H1 (cell line): ENCODE measurements at regions not wholly inside any gene's neighbourhood (a gene's known extent, or its start where the extent isn't known, plus 50 kb on each side); places are given as distances from the start of the nearest gene placed in this dataset.

ENCODE experiments used
- CTCF ChIA-PET: fragments of 300-600 bp; sonication (Branson Sonifier 250); formaldehyde crosslinking; loops from one replicate; lab custom pipeline; 2021; ENCODE audit not compliant: partially characterized antibody; lab: Charles Lee
- POLR2A ChIA-PET: fragments of 300-600 bp; sonication (Branson Sonifier 250); formaldehyde crosslinking; loops from one replicate; lab custom pipeline; 2021; ENCODE audit warnings: inconsistent platforms; ENCODE audit not compliant: partially characterized antibody; lab: Charles Lee
- DNase-seq, 2 experiments: peaks; one replicate each; pipeline versions ENCODE4 v3.0.0 to v3.0.0-alpha.2; 2010 to 2022; ENCODE audit warnings: low spot score in 2 of 2, low read depth in 1 of 2, mixed read lengths in 1 of 2
- FAIRE-seq: peaks from 2 replicates; lab custom pipeline; 2011; peaks lifted over from hg19 to GRCh38; lab: Jason Lieb, UNC
- H2AFZ ChIP-seq: 2 replicates; pipeline ENCODE4 v1.8.1; 2012; ENCODE audit warnings: low read length, inconsistent platforms
- H2AK5ac ChIP-seq: 2 replicates; pipeline ENCODE4 v1.6.1; 2013; ENCODE audit warnings: low read depth, low read length
- H2BK120ac ChIP-seq: replicated peaks from 2 replicates; pipeline ENCODE3; 2013; ENCODE audit warnings: low read depth, low read length, inconsistent platforms
- H2BK12ac ChIP-seq: 2 replicates; pipeline ENCODE4 v1.6.1; 2013; ENCODE audit warnings: low read depth, low read length
- H2BK15ac ChIP-seq: 2 replicates; pipeline ENCODE4 v1.6.1; 2013; ENCODE audit warnings: low read length
- H2BK20ac ChIP-seq: 2 replicates; pipeline ENCODE4 v1.6.1; 2013; ENCODE audit warnings: low read length
- H2BK5ac ChIP-seq: 2 replicates; pipeline ENCODE4 v1.6.1; 2013; ENCODE audit warnings: low read depth, low read length
- H3K14ac ChIP-seq: 2 replicates; pipeline ENCODE4 v1.6.1; 2013; ENCODE audit warnings: inconsistent platforms; ENCODE audit not compliant: insufficient read length
- H3K18ac ChIP-seq: 2 replicates; pipeline ENCODE4 v1.6.1; 2013; ENCODE audit warnings: low read length; ENCODE audit errors: extremely low read depth
- H3K23ac ChIP-seq: 2 replicates; pipeline ENCODE4 v1.6.1; 2013; ENCODE audit warnings: inconsistent platforms; ENCODE audit not compliant: insufficient read length
- H3K23me2 ChIP-seq: 2 replicates; pipeline ENCODE4 v1.6.1; 2013; ENCODE audit warnings: low read depth, low read length
- H3K27ac ChIP-seq: 2 replicates; pipeline ENCODE4 v1.6.1; 2011; ENCODE audit warnings: low read depth, low read length, inconsistent platforms
- H3K27me3 ChIP-seq, 4 experiments: replicated peaks in 1 of 4; 1 replicate in 1 of 4; 2 replicates in 3 of 4; pipeline versions ENCODE4 v1.6.1 to v1.8.1; 2011 to 2013; ENCODE audit warnings: low read length in 3 of 4, mild to moderate bottlenecking in 3 of 4, inconsistent platforms in 2 of 4, mixed read lengths in 2 of 4, moderate library complexity in 1 of 4; ENCODE audit not compliant: control insufficient read depth in 3 of 4, insufficient read depth in 3 of 4; ENCODE audit errors: extremely low read depth in 1 of 4
- H3K36me3 ChIP-seq, 4 experiments: 2 replicates each; pipeline versions ENCODE4 v1.6.1 to v1.8.1; 2011 to 2013; ENCODE audit warnings: mild to moderate bottlenecking in 4 of 4, low read length in 3 of 4, moderate library complexity in 2 of 4, control low read depth in 1 of 4, inconsistent platforms in 1 of 4; ENCODE audit not compliant: insufficient read depth in 4 of 4, control insufficient read depth in 2 of 4
- H3K4ac ChIP-seq: replicated peaks from 2 replicates; pipeline ENCODE3; 2013; ENCODE audit warnings: low read length, low read depth, mixed read lengths, inconsistent platforms; ENCODE audit not compliant: insufficient read length
- H3K4me1 ChIP-seq, 4 experiments: replicated peaks in 1 of 4; 1 replicate in 1 of 4; 2 replicates in 3 of 4; pipeline versions ENCODE4 v1.6.1 to v1.8.1; 2011 to 2013; ENCODE audit warnings: low read length in 3 of 4, inconsistent platforms in 2 of 4, mixed read lengths in 1 of 4; ENCODE audit not compliant: insufficient read depth in 4 of 4, control insufficient read depth in 3 of 4
- H3K4me2 ChIP-seq, 2 experiments: 2 replicates each; pipeline versions ENCODE4 v1.6.1 to v1.8.1; 2011 to 2013; ENCODE audit warnings: low read depth in 2 of 2, low read length in 2 of 2, control low read depth in 1 of 2, inconsistent platforms in 1 of 2, mild to moderate bottlenecking in 1 of 2; ENCODE audit not compliant: insufficient read depth in 1 of 2
- H3K4me3 ChIP-seq, 4 experiments: fragments of 200-600, 300-600 bp in 1 of 4; sonication (generic), shearing (Covaris generic), sonication (Bioruptor Twin) in 1 of 4; 2 replicates each; pipeline versions ENCODE4 v1.5.1 to v1.8.1; 2011 to 2016; ENCODE audit warnings: low read length in 4 of 4, low read depth in 3 of 4, control low read depth in 2 of 4, inconsistent platforms in 2 of 4, mild to moderate bottlenecking in 2 of 4, mixed read lengths in 1 of 4, moderate library complexity in 1 of 4; ENCODE audit not compliant: insufficient read depth in 2 of 4; ENCODE audit errors: extremely low read depth in 1 of 4
- H3K56ac ChIP-seq: replicated peaks from 2 replicates; pipeline ENCODE3; 2013; ENCODE audit warnings: low read depth, mild to moderate bottlenecking, mixed read lengths, low read length, inconsistent platforms; ENCODE audit not compliant: insufficient read length
- H3K79me1 ChIP-seq: 2 replicates; pipeline ENCODE4 v1.6.1; 2013; ENCODE audit warnings: low read depth, low read length, control low read depth
- H3K79me2 ChIP-seq, 2 experiments: 2 replicates each; pipeline versions ENCODE4 v1.6.1 to v1.8.1; 2012 to 2013; ENCODE audit warnings: low read length in 2 of 2, mild to moderate bottlenecking in 2 of 2, inconsistent platforms in 1 of 2; ENCODE audit not compliant: insufficient read depth in 2 of 2, control insufficient read depth in 1 of 2
- H3K9ac ChIP-seq, 4 experiments: replicated peaks in 1 of 4; 1 replicate in 1 of 4; 2 replicates in 3 of 4; pipeline versions ENCODE4 v1.6.1 to v1.8.1; 2011 to 2013; ENCODE audit warnings: low read depth in 3 of 4, low read length in 3 of 4, control low read depth in 2 of 4, mild to moderate bottlenecking in 2 of 4, moderate library complexity in 2 of 4, inconsistent platforms in 1 of 4; ENCODE audit errors: extremely low read depth in 1 of 4
- H3K9me3 ChIP-seq, 2 experiments: 2 replicates each; pipeline versions ENCODE4 v1.6.1 to v1.8.1; 2012 to 2013; ENCODE audit warnings: mild to moderate bottlenecking in 2 of 2, moderate library complexity in 2 of 2, control low read depth in 1 of 2, inconsistent platforms in 1 of 2, low read depth in 1 of 2, low read length in 1 of 2, mixed read lengths in 1 of 2; ENCODE audit not compliant: insufficient read depth in 2 of 2
- H4K20me1 ChIP-seq, 2 experiments: replicated peaks in 1 of 2; 2 replicates each; pipeline versions ENCODE3 to v1.8.1; 2011 to 2013; ENCODE audit warnings: inconsistent platforms in 2 of 2, low read length in 2 of 2, mild to moderate bottlenecking in 1 of 2; ENCODE audit not compliant: insufficient read depth in 2 of 2, control insufficient read depth in 1 of 2
- H4K5ac ChIP-seq: 2 replicates; pipeline ENCODE4 v1.6.1; 2013; ENCODE audit warnings: low read length, low read depth, mixed read lengths, inconsistent platforms; ENCODE audit not compliant: insufficient read length
- H4K8ac ChIP-seq: 2 replicates; pipeline ENCODE4 v1.8.0; 2013; ENCODE audit warnings: mild to moderate bottlenecking, moderate library complexity, low read length, inconsistent platforms; ENCODE audit not compliant: insufficient read depth; ENCODE audit errors: extremely low read depth
- H4K91ac ChIP-seq: replicated peaks from 2 replicates; pipeline ENCODE3; 2013; ENCODE audit warnings: low read length, mixed read lengths, inconsistent platforms; ENCODE audit not compliant: insufficient read length
- BCL11A ChIP-seq, 2 experiments: IDR thresholded peaks; one replicate each; pipeline ENCODE4 v1.6.1; 2011; ENCODE audit warnings: low read depth in 2 of 2, low read length in 2 of 2, mild to moderate bottlenecking in 2 of 2
- BRCA1 ChIP-seq: IDR thresholded peaks from 2 replicates; pipeline ENCODE4 v1.6.1; 2012; ENCODE audit warnings: low read depth, low read length, improper control_type of control experiment
- CHD2 ChIP-seq: IDR thresholded peaks from 2 replicates; pipeline ENCODE4 v1.6.1; 2012; ENCODE audit warnings: low read length, improper control_type of control experiment
- CTCF ChIP-seq, 3 experiments: IDR thresholded peaks; 1 replicate in 2 of 3; 2 replicates in 1 of 3; pipeline versions ENCODE4 v1.5.1 to v1.6.1; 2011; ENCODE audit warnings: low read length in 3 of 3, mild to moderate bottlenecking in 3 of 3, inconsistent platforms in 2 of 3, low read depth in 1 of 3, moderate library complexity in 1 of 3; ENCODE audit not compliant: insufficient read depth in 1 of 3; ENCODE audit errors: control extremely low read depth in 1 of 3
- NANOG ChIP-seq: IDR thresholded peaks from 2 replicates; pipeline ENCODE4 v1.6.1; 2011; ENCODE audit warnings: low read length, low read depth, mild to moderate bottlenecking, inconsistent platforms; ENCODE audit not compliant: insufficient read depth, poor library complexity, severe bottlenecking
- NRF1 ChIP-seq: IDR thresholded peaks from 2 replicates; pipeline ENCODE4 v1.6.1; 2011; ENCODE audit warnings: mild to moderate bottlenecking, low read depth, low read length, improper control_type of control experiment
- RAD21 ChIP-seq, 2 experiments: IDR thresholded peaks in 1 of 2; conservative IDR thresholded peaks in 1 of 2; 2 replicates each; pipeline ENCODE4 v1.6.1; 2011; ENCODE audit warnings: low read depth in 2 of 2, low read length in 2 of 2, improper control_type of control experiment in 1 of 2, inconsistent platforms in 1 of 2, mild to moderate bottlenecking in 1 of 2, moderate library complexity in 1 of 2
- SAP30 ChIP-seq: fragments of 300-600 bp; sonication (generic); IDR thresholded peaks from 2 replicates; pipeline ENCODE4 v1.7.1; 2012; ENCODE audit warnings: low read length, moderate library complexity, mild to moderate bottlenecking, inconsistent platforms; ENCODE audit not compliant: insufficient read depth, insufficient replicate concordance
- SIN3A ChIP-seq, 2 experiments: IDR thresholded peaks in 1 of 2; conservative IDR thresholded peaks in 1 of 2; 2 replicates each; pipeline ENCODE4 v1.6.1; 2011 to 2012; ENCODE audit warnings: low read length in 2 of 2, improper control_type of control experiment in 1 of 2, low read depth in 1 of 2, mild to moderate bottlenecking in 1 of 2
- TBP ChIP-seq: IDR thresholded peaks from 2 replicates; pipeline ENCODE4 v1.6.1; 2011; ENCODE audit warnings: low read depth, low read length, improper control_type of control experiment
- YY1 ChIP-seq: IDR thresholded peaks from 2 replicates; pipeline ENCODE4 v1.6.1; 2011; ENCODE audit warnings: low read depth, mild to moderate bottlenecking, low read length
- WGBS, 2 experiments: shearing (Covaris generic) in 1 of 2; methylation state at CpG; one replicate each; pipeline versions ENCODE4 v1.1.6 to v1.1.7; 2013 to 2015; ENCODE audit warnings: low lambda C conversion rate in 2 of 2, mixed read lengths in 2 of 2, inconsistent platforms in 1 of 2, low coverage in 1 of 2, missing lambda C conversion rate in 1 of 2; ENCODE audit not compliant: insufficient replicate concordance in 2 of 2, insufficient coverage in 1 of 2, insufficient read length in 1 of 2; ENCODE audit errors: extremely low coverage in 1 of 2, missing lambda C conversion rate in 1 of 2; 5-methylcytosine and 5-hydroxymethylcytosine counted together

- H4K91ac ChIP-seq, result no peak overlapping the region
- H2BK20ac ChIP-seq, result no peak overlapping the region
- H3K9me3 ChIP-seq, result no peaks in the 10 kb centered on the region
- H2BK120ac ChIP-seq, result no peak overlapping the region
- H3K79me1 ChIP-seq, result no peaks in the 10 kb centered on the region
- H3K23me2 ChIP-seq, result no peaks in the 10 kb centered on the region
- H4K20me1 ChIP-seq, result no peaks in the 10 kb centered on the region
- H3K4me3 ChIP-seq, result no peak overlapping the region
- H3K79me2 ChIP-seq, result no peaks in the 10 kb centered on the region
- no peak overlapping the region for H2BK15ac ChIP-seq
- H3K9ac ChIP-seq, result no peak overlapping the region
- H3K4me2 ChIP-seq, result no peak overlapping the region
- DNase-seq (no peak), FAIRE-seq (no peak)
- H2BK5ac ChIP-seq, result no peak overlapping the region
- H3K27me3 ChIP-seq, result no peaks in the 10 kb centered on the region
- no peak overlapping the region for H2AK5ac ChIP-seq
- H3K4me1 ChIP-seq, result no peaks in the 10 kb centered on the region
- H3K56ac ChIP-seq, result no peak overlapping the region
- no peak overlapping the region for H3K4ac ChIP-seq
- no peak overlapping the region for H2BK12ac ChIP-seq
- ChIA-PET CTCF (interaction anchor here (0.6 to 1.2 kb wide), 3 partner anchors 104 to 1518 kb away, joined by 3 read pairs; no protein-coding TSS in a partner anchor), POLR2A (no interaction called here)
- no peak overlapping the region for H4K8ac ChIP-seq
- H2AFZ ChIP-seq, result no peak overlapping the region
- H3K36me3 ChIP-seq, result no peaks in the 10 kb centered on the region
- no peak overlapping the region for H3K23ac ChIP-seq
- H3K14ac ChIP-seq, result no peak overlapping the region
- WGBS, 2 experiments, result 41% methylated on average over 2 of the region's 2 CpGs; no CpG with 5 or more reads in 1 of the 2 experiments
- H3K27ac ChIP-seq, result no peak overlapping the region
- H4K5ac ChIP-seq, result no peak overlapping the region
- no peak overlapping the region for H3K18ac ChIP-seq
- TF ChIP-seq BCL11A (IDR thresholded peaks at IDR 0.05; ENCODE audit: low read depth in 2 of 2, low read length in 2 of 2) (no peak), BRCA1 (no peak), CHD2 (no peak), CTCF (IDR thresholded peaks at IDR 0.05; ENCODE audit: control extremely low read depth in 1 of 3, insufficient read depth in 1 of 3, low read depth in 1 of 3, low read length in 3 of 3) (no peak), TBP (no peak), SAP30 (no peak), NANOG (no peak), YY1 (no peak), SIN3A (conservative IDR thresholded peaks at IDR 0.05 in 1 of 2, IDR thresholded peaks at IDR 0.05 in 1 of 2; ENCODE audit: low read depth in 1 of 2, low read length in 2 of 2) (no peak), RAD21 (IDR thresholded peaks at IDR 0.05 in 1 of 2, conservative IDR thresholded peaks at IDR 0.05 in 1 of 2; ENCODE audit: low read depth in 2 of 2, low read length in 2 of 2) (no peak), NRF1 (no peak)
Observed at GRCh38 chr9:21684831-21685362, 117.5 kb upstream of the MTAP start.
